OCI-LY3 (cell line): ENCODE measurements at regions not wholly inside any gene's neighbourhood (a gene's known extent, or its start where the extent isn't known, plus 50 kb on each side); places are given as distances from the start of the nearest gene placed in this dataset.

Experiments
- H2AFZ ChIP-seq: fragments of 200-600, 300-600 bp; shearing (Covaris generic); 2 replicates; pipeline ENCODE4 v1.6.0; 2014; ENCODE audit warnings: antibody characterized with exemption, low read depth, low read length
- H3K27ac ChIP-seq: fragments of 200-600, 300-600 bp; sonication (generic); 2 replicates; pipeline ENCODE4 v1.5.1; 2014; ENCODE audit warnings: mild to moderate bottlenecking, low read length, moderate library complexity, mixed read lengths
- H3K27me3 ChIP-seq: fragments of 200-600, 300-600 bp; sonication (generic); 2 replicates; pipeline ENCODE4 v1.6.1; 2014; ENCODE audit warnings: low read depth, low read length, mixed read lengths
- H3K36me3 ChIP-seq: fragments of 200-600, 300-600 bp; sonication (generic); replicated peaks from 2 replicates; pipeline ENCODE3; 2014; ENCODE audit warnings: low read depth, low read length, mixed read lengths
- H3K4me1 ChIP-seq: fragments of 300-600, 200-600 bp; sonication (generic); 2 replicates; pipeline ENCODE4 v1.6.1; 2014; ENCODE audit warnings: low read length, mixed read lengths
- H3K4me2 ChIP-seq: fragments of 200-600, 300-600 bp; sonication (generic); 2 replicates; pipeline ENCODE4 v1.6.1; 2014; ENCODE audit warnings: low read length, mixed read lengths
- H3K4me3 ChIP-seq: fragments of 300-600, 200-600 bp; sonication (generic); 2 replicates; pipeline ENCODE4 v1.5.1; 2014; ENCODE audit warnings: antibody characterized with exemption, mild to moderate bottlenecking, low read length, moderate library complexity
- H3K79me2 ChIP-seq: fragments of 300-600, 200-600 bp; shearing (Covaris generic); 2 replicates; pipeline ENCODE4 v1.6.1; 2014; ENCODE audit warnings: mild to moderate bottlenecking, low read length, mixed read lengths
- H3K9ac ChIP-seq: fragments of 300-600, 200-600 bp; shearing (Covaris generic); 2 replicates; pipeline ENCODE4 v1.6.0; 2014; ENCODE audit warnings: mild to moderate bottlenecking, low read length, moderate library complexity
- H3K9me3 ChIP-seq: fragments of 200-600, 300-600 bp; shearing (Covaris generic); 2 replicates; pipeline ENCODE4 v1.6.1; 2014; ENCODE audit warnings: low read length, mixed read lengths; ENCODE audit not compliant: insufficient read depth
- H4K20me1 ChIP-seq: fragments of 200-600, 300-600 bp; sonication (generic); 2 replicates; pipeline ENCODE4 v1.6.1; 2016; ENCODE audit warnings: low read length, mixed read lengths; ENCODE audit not compliant: insufficient read depth
- EZH2phosphoT487 ChIP-seq: fragments of 200-600 bp; shearing (Covaris generic); IDR thresholded peaks from 2 replicates; pipeline ENCODE4 v1.6.1; 2018; ENCODE audit warnings: antibody characterized with exemption, mixed run types, low read depth
- TF ChIP-seq, protein P1 (sequence below): fragments of 200-600, 300-600 bp; sonication (generic); IDR thresholded peaks from 2 replicates; pipeline ENCODE4 v1.5.1; 2014; ENCODE audit warnings: antibody characterized with exemption, low read length, low read depth

DNA sequence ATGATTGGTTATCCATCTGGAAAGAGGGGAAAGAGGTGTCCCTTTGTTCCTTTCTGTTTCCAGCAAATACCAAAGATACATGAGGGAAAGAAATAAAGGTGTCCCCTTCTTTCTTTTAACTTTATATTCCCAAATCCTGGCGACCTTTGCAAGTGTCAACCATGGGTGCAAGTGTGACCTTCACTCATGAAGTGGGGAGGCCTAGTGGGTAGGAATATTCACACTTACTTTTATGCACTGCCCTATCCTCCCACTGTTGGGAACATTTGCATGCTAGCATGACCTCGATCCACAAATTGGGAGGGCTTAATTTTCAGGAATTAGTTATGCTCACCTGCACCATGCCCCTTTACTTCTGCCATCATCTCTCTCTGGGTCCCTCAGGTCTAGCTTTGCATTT, 70.2 kb upstream of the ZNF804A start:
- no peak for TF ChIP-seq EZH2phosphoT487
- TF ChIP-seq, protein P1, sequence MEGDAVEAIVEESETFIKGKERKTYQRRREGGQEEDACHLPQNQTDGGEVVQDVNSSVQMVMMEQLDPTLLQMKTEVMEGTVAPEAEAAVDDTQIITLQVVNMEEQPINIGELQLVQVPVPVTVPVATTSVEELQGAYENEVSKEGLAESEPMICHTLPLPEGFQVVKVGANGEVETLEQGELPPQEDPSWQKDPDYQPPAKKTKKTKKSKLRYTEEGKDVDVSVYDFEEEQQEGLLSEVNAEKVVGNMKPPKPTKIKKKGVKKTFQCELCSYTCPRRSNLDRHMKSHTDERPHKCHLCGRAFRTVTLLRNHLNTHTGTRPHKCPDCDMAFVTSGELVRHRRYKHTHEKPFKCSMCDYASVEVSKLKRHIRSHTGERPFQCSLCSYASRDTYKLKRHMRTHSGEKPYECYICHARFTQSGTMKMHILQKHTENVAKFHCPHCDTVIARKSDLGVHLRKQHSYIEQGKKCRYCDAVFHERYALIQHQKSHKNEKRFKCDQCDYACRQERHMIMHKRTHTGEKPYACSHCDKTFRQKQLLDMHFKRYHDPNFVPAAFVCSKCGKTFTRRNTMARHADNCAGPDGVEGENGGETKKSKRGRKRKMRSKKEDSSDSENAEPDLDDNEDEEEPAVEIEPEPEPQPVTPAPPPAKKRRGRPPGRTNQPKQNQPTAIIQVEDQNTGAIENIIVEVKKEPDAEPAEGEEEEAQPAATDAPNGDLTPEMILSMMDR, result no peak
- no peaks in the 10 kb centered on the region for H3K79me2 ChIP-seq
- H3K9ac ChIP-seq, result no peak overlapping the region
- no peaks in the 10 kb centered on the region for H3K27me3 ChIP-seq
- no peak overlapping the region for H3K4me3 ChIP-seq
- no peaks in the 10 kb centered on the region for H4K20me1 ChIP-seq
- no peak overlapping the region for H3K27ac ChIP-seq
- no peaks in the 10 kb centered on the region for H3K4me1 ChIP-seq
- peaks cover 10% of the 10 kb centered on the region for H3K36me3 ChIP-seq
- H3K4me2 ChIP-seq, result no peak overlapping the region
- no peak overlapping the region for H2AFZ ChIP-seq
- H3K9me3 ChIP-seq, result peaks cover 13% of the 10 kb centered on the region; the same call in 1 of the 2 replicates

DNA sequence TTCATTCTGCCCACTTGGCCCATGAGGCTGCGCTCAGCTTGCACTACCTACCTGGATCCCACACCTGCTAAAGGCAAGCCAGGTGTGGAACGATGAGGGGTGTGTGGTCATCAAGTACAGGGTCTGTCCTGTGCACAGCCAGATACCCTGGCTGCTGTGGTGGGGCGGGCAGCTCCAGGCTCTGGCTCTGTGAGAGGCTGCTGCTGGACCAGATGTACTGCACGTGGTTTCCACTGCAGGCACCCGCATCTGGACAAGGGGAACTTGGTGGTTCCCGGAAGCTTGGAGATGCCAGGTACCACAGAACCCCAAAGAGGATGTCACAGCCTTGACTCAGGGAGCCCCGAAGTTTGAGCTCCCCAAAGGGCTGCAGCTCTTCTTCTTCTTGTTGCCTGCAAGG, 68.1 kb upstream of the ZNF804A start:
- Histone ChIP-seq H3K4me1 (no peaks in the 10 kb centered on the region), H2AFZ (no peak overlapping the region), H3K4me2 (no peak overlapping the region), H3K27ac (no peak overlapping the region), H3K9ac (no peak overlapping the region), H3K79me2 (no peaks in the 10 kb centered on the region), H4K20me1 (no peaks in the 10 kb centered on the region), H3K36me3 (peaks cover 10% of the 10 kb centered on the region), H3K27me3 (no peaks in the 10 kb centered on the region), H3K4me3 (no peak overlapping the region), H3K9me3 (peaks cover 13% of the 10 kb centered on the region; the same call in 1 of the 2 replicates)
- TF ChIP-seq, protein P1, result no peak
- no peak for TF ChIP-seq EZH2phosphoT487

DNA sequence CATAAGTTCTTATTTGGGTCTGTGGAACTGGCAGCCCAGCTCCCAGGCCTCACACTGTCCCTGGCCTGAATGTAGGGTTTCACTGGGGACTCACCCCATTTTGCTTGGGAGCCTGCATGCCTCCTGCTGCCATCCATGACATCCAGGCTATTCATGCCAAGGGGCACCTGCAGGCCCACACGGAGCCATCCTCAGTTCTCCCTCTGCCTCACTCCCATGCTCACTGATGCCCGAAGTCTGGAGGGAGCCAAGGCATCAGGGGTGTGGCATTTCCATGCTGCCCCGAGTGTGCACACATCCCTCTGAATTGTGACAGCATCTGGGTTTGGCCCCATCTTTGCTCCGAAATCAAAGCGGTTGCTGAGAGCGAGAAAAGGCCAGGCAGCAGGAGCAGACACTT, 67.4 kb upstream of the ZNF804A start:
- Histone ChIP-seq H3K27me3 (no peaks in the 10 kb centered on the region), H3K9ac (no peak overlapping the region), H3K79me2 (no peaks in the 10 kb centered on the region), H3K9me3 (peaks cover 13% of the 10 kb centered on the region; the same call in 1 of the 2 replicates), H3K4me2 (no peak overlapping the region), H2AFZ (no peak overlapping the region), H3K4me3 (no peak overlapping the region), H3K4me1 (no peaks in the 10 kb centered on the region), H3K36me3 (peaks cover 10% of the 10 kb centered on the region), H3K27ac (no peak overlapping the region), H4K20me1 (no peaks in the 10 kb centered on the region)
- TF ChIP-seq, protein P1, result no peak
- no peak for TF ChIP-seq EZH2phosphoT487

DNA sequence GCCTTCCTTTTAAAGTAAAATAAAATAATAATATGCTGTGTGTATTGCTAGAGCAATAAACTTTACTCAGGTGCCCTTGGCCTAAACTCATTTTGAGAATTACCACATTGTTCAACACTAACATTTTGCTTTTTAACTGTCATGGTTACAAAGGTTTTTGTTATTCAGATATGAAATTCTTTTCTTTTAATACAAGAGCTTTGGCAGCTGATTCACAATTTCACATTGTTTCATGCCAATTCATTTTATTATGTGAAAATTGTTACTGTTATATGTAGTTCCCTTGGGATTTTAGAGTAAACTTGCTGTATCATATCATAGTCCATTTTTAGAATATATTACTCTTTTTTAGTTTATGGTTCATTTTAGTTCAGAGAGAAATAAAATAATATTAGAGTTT, 65.8 kb upstream of the ZNF804A start:
- Histone ChIP-seq H3K9ac (no peak overlapping the region), H3K36me3 (peaks cover 7% of the 10 kb centered on the region), H3K27me3 (no peaks in the 10 kb centered on the region), H3K4me1 (no peaks in the 10 kb centered on the region), H3K9me3 (peaks cover 12% of the 10 kb centered on the region; the same call in 1 of the 2 replicates), H3K79me2 (no peaks in the 10 kb centered on the region), H3K4me3 (no peak overlapping the region), H2AFZ (no peak overlapping the region), H3K27ac (no peak overlapping the region), H4K20me1 (no peaks in the 10 kb centered on the region), H3K4me2 (no peak overlapping the region)
- TF ChIP-seq, protein P1, result no peak
- no peak for TF ChIP-seq EZH2phosphoT487
